Epidermal melanocyte (primary cell): ENCODE measurements at regions not wholly inside any gene's neighbourhood (a gene's known extent, or its start where the extent isn't known, plus 50 kb on each side); places are given as distances from the start of the nearest gene placed in this dataset.

ENCODE experiments used
- DNase-seq: peaks from one replicate; pipeline ENCODE4 v3.0.0; 2011; ENCODE audit warnings: low spot score; ENCODE audit not compliant: insufficient read length

DNA sequence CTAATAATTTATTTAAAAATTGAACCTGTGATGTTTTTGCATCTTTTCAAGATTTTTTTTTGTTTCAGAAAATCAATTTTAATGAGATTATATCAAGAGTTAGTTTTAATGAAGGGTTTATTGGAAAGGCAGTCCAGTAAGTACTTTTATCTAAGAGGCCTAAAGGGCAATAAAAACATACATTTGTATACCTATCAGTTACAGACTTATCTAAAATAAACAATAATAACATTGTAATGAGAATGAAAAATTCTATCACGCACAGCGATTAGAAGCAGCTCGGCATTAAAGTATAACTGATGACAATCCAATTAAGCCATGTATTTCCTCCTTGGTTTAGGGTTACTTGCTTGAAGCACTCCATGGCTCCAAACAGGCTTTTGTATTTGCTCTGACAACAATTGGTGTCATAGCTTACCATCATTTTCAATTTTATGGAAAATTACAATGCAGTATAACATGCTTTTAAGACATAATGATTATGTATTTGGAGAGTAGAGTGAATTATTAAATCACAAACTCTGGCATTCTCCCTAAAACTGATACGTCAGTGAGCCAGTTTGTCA is 629.4 kb downstream of the TSN start:
- DNase-seq, result no peak

- DNase-seq, result no peak
Observed at GRCh38 chr2:122388208-122388607, 632.8 kb downstream of the TSN start.

GRCh38 chr2:122389694-122390093 is 634.2 kb downstream of the TSN start:
- DNase-seq, result no peak

GRCh38 chr2:122390406-122390805 is 635.0 kb downstream of the TSN start:
- DNase-seq, result no peak

DNA sequence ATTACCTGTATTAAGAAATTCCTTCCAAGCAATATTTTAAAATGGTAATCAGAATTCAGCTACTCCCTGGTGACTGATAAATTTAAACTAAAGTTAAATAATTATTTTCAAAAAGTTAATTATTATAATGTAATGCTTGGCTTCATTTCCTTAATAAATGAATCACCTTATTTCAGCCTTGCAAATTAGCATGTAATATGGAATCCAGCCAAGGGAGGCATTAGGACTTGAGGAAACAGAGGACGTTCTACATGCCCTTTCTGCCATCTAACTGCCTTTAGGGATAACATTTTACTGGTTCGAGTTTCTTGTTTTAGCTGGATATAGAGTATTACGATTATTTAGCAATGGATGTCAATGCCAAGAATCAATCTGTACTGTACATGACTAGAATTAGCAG is 636.3 kb downstream of the TSN start:
- no peak for DNase-seq

- DNase-seq, result no peak
Observed at GRCh38 chr2:122395687-122396086, 640.2 kb downstream of the TSN start.

GRCh38 chr2:122411231-122411630 is 655.8 kb downstream of the TSN start:
- no peak for DNase-seq

- no peak for DNase-seq
Observed at GRCh38 chr2:122412360-122412759, 656.9 kb downstream of the TSN start.

- DNase-seq, result no peak
Observed at GRCh38 chr2:122414902-122415301, 659.5 kb downstream of the TSN start.

- no peak for DNase-seq
Observed at GRCh38 chr2:122417114-122417513, 661.7 kb downstream of the TSN start.

DNA sequence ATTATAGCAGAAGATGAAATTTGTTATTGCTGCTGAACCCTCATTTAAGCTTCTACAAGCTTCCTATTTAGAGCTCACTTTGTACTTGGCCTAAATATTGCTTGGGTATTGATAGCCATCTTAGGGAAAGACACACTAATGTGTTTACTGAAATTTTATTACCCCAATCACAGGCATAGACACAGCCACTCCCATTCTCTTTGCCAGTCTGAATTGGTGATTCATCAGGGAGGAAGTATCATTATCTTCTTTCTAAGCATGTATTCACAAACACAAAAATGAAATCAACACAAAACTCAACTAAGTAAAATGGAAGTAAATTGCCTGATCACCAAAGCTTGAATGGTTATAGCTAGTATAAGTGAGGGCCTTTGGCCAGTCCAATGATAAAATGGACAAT is 666.3 kb downstream of the TSN start:
- no peak for DNase-seq

- DNase-seq, result no peak
Observed at GRCh38 chr2:122422384-122422991, 667.0 kb downstream of the TSN start.

- no peak for DNase-seq
Observed at GRCh38 chr2:122423934-122424333, 668.5 kb downstream of the TSN start.

GRCh38 chr2:122433123-122433754 is 677.8 kb downstream of the TSN start:
- no peak for DNase-seq

- no peak for DNase-seq
Observed at GRCh38 chr2:122445003-122445402, 689.6 kb downstream of the TSN start.

GRCh38 chr2:122446761-122447160 is 691.3 kb downstream of the TSN start:
- no peak for DNase-seq

DNA sequence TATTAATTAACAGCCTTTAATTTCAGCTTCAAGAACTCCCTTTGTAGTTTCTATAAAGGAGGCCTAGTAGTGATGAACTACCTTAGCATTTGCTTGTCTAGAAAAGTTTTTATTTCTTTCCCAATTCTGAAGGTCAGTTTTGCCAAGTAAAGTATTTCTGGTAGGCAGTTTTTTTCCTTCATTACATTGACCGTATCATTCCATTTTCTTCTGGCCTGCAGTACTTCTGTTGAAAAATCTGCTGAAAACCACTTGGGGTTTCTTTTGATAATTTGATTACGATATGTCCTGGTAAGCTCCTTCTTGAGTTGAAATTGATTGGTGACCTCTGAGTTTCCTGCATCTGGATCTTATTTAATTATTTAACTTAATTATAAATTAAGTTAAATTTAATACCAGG is 691.8 kb downstream of the TSN start:
- no peak for DNase-seq

GRCh38 chr2:122451040-122451439 is 695.6 kb downstream of the TSN start:
- DNase-seq, result no peak

- DNase-seq, result no peak
Observed at GRCh38 chr2:122451697-122452096, 696.2 kb downstream of the TSN start.

GRCh38 chr2:122469147-122469546 is 713.7 kb downstream of the TSN start:
- no peak for DNase-seq

GRCh38 chr2:122471753-122472152 is 716.3 kb downstream of the TSN start:
- DNase-seq, result no peak

GRCh38 chr2:122478117-122478516 is 722.7 kb downstream of the TSN start:
- no peak for DNase-seq

DNA sequence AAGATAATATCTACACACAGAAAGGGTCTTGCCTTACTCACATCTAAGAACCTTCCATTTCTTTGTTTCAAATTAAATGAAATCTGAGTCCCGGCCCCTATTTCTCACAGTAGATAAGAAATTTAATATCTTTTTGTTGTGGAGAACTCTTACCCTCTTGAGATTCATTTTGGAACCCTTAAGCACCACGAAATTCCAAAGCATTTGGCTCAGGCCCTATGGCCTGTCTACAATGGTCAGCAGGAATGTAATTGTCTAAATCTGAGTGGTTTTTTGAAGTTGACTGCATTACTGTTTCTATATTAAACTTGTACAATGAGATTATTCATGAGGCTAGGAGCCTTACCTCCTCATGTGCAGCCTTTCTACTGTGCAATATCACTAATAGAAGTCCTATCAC is 723.3 kb downstream of the TSN start:
- no peak for DNase-seq
